K562 (cell line): ENCODE measurements at regions not wholly inside any gene's neighbourhood (a gene's known extent, or its start where the extent isn't known, plus 50 kb on each side); places are given as distances from the start of the nearest gene placed in this dataset.

Experiments used
- BRCA1 ChIP-seq, 2 experiments: fragments of 450-650 bp in 1 of 2; sonication (generic) in 1 of 2; formaldehyde crosslinking in 1 of 2; IDR thresholded peaks; 2 replicates each; pipeline versions ENCODE4 v1.5.0 to v1.6.1; 2017 to 2020; ENCODE audit warnings: mild to moderate bottlenecking in 1 of 2, missing genetic modification reagents in 1 of 2
- ETV1 ChIP-seq: fragments of 450-650 bp; conservative IDR thresholded peaks from 2 replicates; pipeline ENCODE4 v1.6.1; 2016; ENCODE audit warnings: missing genetic modification characterization, control low read depth, low read depth, missing compliant biosample characterization
- FOXA1 ChIP-seq: fragments of 450-650 bp; IDR thresholded peaks from 2 replicates; pipeline ENCODE4 v1.6.1; 2016; ENCODE audit warnings: mild to moderate bottlenecking, borderline replicate concordance
- SNIP1 ChIP-seq: fragments of 450-650 bp; IDR thresholded peaks from 2 replicates; pipeline ENCODE4 v1.7.1; 2017; ENCODE audit warnings: low read depth, mild to moderate bottlenecking
- TF ChIP-seq, protein P1 (sequence below), 2 experiments: fragments of 450-650 bp; IDR thresholded peaks; 2 replicates each; pipeline ENCODE4 v1.6.1; 2016; ENCODE audit warnings: mild to moderate bottlenecking in 2 of 2, borderline replicate concordance in 1 of 2, low read depth in 1 of 2, moderate library complexity in 1 of 2
- TF ChIP-seq, protein P2 (sequence below): IDR thresholded peaks from 2 replicates; pipeline ENCODE4 v1.6.1; 2012; ENCODE audit warnings: low read depth, low read length, improper control_type of control experiment, borderline replicate concordance
- TF ChIP-seq, protein P3 (sequence below): fragments of 250-450 bp; sonication (Bioruptor Pico); IDR thresholded peaks from 2 replicates; pipeline ENCODE4 v1.8.0; 2021; ENCODE audit warnings: mild to moderate bottlenecking, moderate library complexity

DNA sequence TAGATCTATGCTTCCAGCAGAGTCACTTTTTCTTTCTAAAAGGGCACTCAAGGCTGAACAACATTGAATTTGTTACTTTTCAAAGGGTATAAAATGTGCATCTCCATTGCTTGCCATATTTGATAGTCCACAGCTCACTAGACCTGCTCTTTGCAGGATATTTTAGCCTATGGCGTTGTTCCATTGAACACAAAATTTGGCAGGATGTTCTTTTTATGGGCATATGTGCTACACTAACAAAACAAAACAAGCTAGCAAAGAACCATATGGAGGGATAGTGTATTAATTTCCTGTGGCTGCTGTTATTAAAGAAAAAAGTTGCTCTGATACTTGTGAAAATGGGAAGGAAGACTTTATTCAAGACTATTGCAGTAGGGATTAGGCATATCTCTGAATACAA is 828.7 kb downstream of the TYW1 start (continued):
- TF ChIP-seq BRCA1 (IDR thresholded peaks at IDR 0.05): no peak
- no peak for TF ChIP-seq BRCA1 (CRISPR knock-in tag; IDR thresholded peaks at IDR 0.05)
- no peak for TF ChIP-seq SNIP1
- no peak for TF ChIP-seq FOXA1
- no peak for TF ChIP-seq ETV1 (tag)
- TF ChIP-seq, protein P1, sequence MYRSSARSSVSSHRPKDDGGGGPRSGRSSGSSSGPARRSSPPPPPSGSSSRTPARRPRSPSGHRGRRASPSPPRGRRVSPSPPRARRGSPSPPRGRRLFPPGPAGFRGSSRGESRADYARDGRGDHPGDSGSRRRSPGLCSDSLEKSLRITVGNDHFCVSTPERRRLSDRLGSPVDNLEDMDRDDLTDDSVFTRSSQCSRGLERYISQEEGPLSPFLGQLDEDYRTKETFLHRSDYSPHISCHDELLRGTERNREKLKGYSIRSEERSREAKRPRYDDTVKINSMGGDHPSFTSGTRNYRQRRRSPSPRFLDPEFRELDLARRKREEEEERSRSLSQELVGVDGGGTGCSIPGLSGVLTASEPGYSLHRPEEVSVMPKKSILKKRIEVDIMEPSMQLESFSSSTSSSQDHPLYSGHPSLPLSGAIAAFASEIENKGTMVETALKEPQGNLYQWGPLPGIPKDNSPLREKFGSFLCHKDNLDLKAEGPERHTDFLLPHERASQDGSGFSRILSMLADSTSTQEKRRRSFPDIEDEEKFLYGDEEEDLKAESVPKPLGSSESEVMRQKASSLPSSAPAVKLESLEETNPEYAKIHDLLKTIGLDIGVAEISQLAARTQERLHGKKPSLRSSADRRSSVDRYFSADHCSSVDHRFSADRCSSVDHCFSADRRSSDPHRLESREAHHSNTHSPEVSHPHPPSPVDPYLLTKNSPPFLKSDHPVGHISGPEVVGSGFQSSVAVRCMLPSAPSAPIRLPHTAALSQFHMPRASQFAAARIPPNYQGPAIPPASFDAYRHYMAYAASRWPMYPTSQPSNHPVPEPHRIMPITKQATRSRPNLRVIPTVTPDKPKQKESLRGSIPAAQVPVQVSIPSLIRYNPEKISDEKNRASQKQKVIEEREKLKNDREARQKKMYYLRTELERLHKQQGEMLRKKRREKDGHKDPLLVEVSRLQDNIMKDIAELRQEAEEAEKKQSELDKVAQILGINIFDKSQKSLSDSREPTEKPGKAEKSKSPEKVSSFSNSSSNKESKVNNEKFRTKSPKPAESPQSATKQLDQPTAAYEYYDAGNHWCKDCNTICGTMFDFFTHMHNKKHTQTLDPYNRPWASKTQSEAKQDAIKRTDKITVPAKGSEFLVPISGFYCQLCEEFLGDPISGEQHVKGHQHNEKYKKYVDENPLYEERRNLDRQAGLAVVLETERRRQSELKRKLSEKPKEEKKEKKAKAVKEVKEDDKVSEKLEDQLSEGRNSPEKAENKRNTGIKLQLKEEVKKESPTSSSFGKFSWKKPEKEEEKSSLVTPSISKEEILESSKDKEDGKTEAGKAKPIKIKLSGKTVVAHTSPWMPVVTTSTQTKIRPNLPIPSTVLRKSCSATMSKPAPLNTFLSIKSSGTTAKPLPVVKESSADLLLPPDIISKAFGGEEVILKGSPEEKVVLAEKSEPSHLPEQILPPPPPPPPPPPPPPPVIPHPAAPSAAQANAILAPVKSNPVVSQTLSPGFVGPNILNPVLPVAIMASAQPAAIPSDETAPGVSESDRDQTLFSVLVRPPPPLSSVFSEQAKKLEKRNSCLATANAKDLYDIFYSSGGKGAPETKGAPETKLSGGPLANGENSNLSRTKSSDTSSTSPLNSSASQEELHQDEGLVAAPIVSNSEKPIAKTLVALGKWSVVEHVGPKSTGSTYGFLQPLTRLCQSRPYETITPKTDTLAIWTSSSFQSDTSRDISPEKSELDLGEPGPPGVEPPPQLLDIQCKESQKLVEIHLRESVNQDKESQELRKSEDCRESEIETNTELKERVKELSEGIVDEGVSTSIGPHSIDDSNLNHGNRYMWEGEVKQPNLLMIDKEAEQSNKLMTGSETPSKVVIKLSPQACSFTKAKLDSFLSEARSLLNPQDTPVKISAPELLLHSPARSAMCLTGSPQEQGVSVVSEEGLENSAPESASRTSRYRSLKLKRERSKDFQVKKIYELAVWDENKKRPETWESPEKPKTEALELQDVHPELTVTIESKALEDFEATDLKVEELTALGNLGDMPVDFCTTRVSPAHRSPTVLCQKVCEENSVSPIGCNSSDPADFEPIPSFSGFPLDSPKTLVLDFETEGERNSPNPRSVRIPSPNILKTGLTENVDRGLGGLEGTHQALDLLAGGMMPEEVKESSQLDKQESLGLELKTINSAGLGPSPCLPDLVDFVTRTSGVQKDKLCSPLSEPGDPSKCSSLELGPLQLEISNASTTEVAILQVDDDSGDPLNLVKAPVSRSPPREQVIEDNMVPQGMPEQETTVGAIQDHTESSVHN (IDR thresholded peaks at IDR 0.05; ENCODE audit: borderline replicate concordance in 1 of 2, low read depth in 1 of 2): no peak
- TF ChIP-seq, protein P2, sequence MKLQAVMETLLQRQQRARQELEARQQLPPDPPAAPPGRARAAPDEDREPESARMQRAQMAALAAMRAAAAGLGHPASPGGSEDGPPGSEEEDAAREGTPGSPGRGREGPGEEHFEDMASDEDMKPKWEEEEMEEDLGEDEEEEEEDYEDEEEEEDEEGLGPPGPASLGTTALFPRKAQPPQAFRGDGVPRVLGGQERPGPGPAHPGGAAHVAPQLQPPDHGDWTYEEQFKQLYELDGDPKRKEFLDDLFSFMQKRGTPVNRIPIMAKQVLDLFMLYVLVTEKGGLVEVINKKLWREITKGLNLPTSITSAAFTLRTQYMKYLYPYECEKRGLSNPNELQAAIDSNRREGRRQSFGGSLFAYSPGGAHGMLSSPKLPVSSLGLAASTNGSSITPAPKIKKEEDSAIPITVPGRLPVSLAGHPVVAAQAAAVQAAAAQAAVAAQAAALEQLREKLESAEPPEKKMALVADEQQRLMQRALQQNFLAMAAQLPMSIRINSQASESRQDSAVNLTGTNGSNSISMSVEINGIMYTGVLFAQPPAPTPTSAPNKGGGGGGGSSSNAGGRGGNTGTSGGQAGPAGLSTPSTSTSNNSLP: no peak
- TF ChIP-seq, protein P3, sequence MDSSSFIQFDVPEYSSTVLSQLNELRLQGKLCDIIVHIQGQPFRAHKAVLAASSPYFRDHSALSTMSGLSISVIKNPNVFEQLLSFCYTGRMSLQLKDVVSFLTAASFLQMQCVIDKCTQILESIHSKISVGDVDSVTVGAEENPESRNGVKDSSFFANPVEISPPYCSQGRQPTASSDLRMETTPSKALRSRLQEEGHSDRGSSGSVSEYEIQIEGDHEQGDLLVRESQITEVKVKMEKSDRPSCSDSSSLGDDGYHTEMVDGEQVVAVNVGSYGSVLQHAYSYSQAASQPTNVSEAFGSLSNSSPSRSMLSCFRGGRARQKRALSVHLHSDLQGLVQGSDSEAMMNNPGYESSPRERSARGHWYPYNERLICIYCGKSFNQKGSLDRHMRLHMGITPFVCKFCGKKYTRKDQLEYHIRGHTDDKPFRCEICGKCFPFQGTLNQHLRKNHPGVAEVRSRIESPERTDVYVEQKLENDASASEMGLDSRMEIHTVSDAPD: no peak
